ENCODE measurements at regions not wholly inside any gene's neighbourhood (a gene's known extent, or its start where the extent isn't known, plus 50 kb on each side); places are given as distances from the start of the nearest gene placed in this dataset.
A peak's percentile ranks its signal among the peaks of the same experiment; 100 is the strongest.

GRCh38 chr18:7459851-7460770, 107.0 kb upstream of the PTPRM start:
- H3K4me3 ChIP-seq (replicated peaks; ENCODE audit: low read depth, low read length): no peak overlapping the region
- DNase-seq (ENCODE audit: low read depth): no peak
- no peak for TF ChIP-seq CTCF (IDR thresholded peaks at IDR 0.05; ENCODE audit: low read length, missing control alignments)

GRCh38 chr18:7464245-7464966, 102.7 kb upstream of the PTPRM start:
- TF ChIP-seq CTCF (IDR thresholded peaks at IDR 0.05; ENCODE audit: low read length, missing control alignments): no peak
- H3K4me3 ChIP-seq (replicated peaks; ENCODE audit: low read depth, low read length): no peak overlapping the region
- DNase-seq (ENCODE audit: low read depth): no peak

- TF ChIP-seq CTCF (IDR thresholded peaks at IDR 0.05; ENCODE audit: low read length, missing control alignments): no peak
- DNase-seq (ENCODE audit: low read depth): no peak
Observed at GRCh38 chr18:7466190-7466589, 100.9 kb upstream of the PTPRM start.

GRCh38 chr18:7467708-7468466, 99.2 kb upstream of the PTPRM start:
- peak; percentile 13 for DNase-seq (ENCODE audit: low read depth)
- TF ChIP-seq CTCF (IDR thresholded peaks at IDR 0.05; ENCODE audit: low read length, missing control alignments): no peak
- H3K4me3 ChIP-seq (replicated peaks; ENCODE audit: low read depth, low read length): no peak overlapping the region

More at GRCh38 chr18:7466190-7466589, 100.9 kb upstream of the PTPRM start:
- H3K4me3 ChIP-seq (replicated peaks; ENCODE audit: low read depth, low read length): no peak overlapping the region

GRCh38 chr18:7470101-7470500, 97.0 kb upstream of the PTPRM start:
- H3K4me3 ChIP-seq (replicated peaks; ENCODE audit: low read depth, low read length): no peak overlapping the region
- no peak for TF ChIP-seq CTCF (IDR thresholded peaks at IDR 0.05; ENCODE audit: low read length, missing control alignments)
- no peak for DNase-seq (ENCODE audit: low read depth)

GRCh38 chr18:7470503-7470902, 96.6 kb upstream of the PTPRM start:
- no peak for DNase-seq (ENCODE audit: low read depth)
- no peak for TF ChIP-seq CTCF (IDR thresholded peaks at IDR 0.05; ENCODE audit: low read length, missing control alignments)
- no peak overlapping the region for H3K4me3 ChIP-seq (replicated peaks; ENCODE audit: low read depth, low read length)

All from fibroblast of pulmonary artery (primary cell).